Left lung (tissue), 4 donors: ENCODE measurements at regions not wholly inside any gene's neighbourhood (a gene's known extent, or its start where the extent isn't known, plus 50 kb on each side); places are given as distances from the start of the nearest gene placed in this dataset.

ENCODE experiments used
- ATAC-seq: fragments of 200-7000 bp; cut with Tn5 transposase; one replicate; pipeline ENCODE4 v1.9.1; 2020; ENCODE audit warnings: moderate library complexity
- DNase-seq, 4 donors: peaks; one replicate each; pipeline ENCODE4 v3.0.0-alpha.2; 2013 to 2020
- H3K27ac ChIP-seq, 2 donors: fragments of 200-600 bp; sonication (generic) in 1 of 2; one replicate each; pipeline versions ENCODE4 v1.5.0 to v1.8.0; 2020 to 2021
- H3K27me3 ChIP-seq, 2 donors: fragments of 200-600 bp; sonication (generic) in 1 of 2; one replicate each; pipeline versions ENCODE4 v1.5.0 to v1.8.0; 2020 to 2021
- H3K36me3 ChIP-seq, 2 donors: fragments of 200-600 bp; sonication (generic) in 1 of 2; one replicate each; pipeline versions ENCODE4 v1.5.0 to v1.8.0; 2020 to 2021
- H3K4me1 ChIP-seq, 2 donors: fragments of 200-600 bp; one replicate each; pipeline ENCODE4 v1.8.0; 2021
- H3K4me3 ChIP-seq, 2 donors: fragments of 200-600 bp; sonication (generic) in 1 of 2; one replicate each; pipeline versions ENCODE4 v1.5.0 to v1.8.0; 2020 to 2021; ENCODE audit warnings: mild to moderate bottlenecking in 1 of 2
- H3K9me3 ChIP-seq, 2 donors: fragments of 200-600 bp; sonication (generic) in 1 of 2; one replicate each; pipeline versions ENCODE4 v1.5.0 to v1.8.0; 2020 to 2021
- CTCF ChIP-seq, 2 donors: fragments of 200-600 bp; sonication (generic) in 1 of 2; IDR thresholded peaks; one replicate each; pipeline versions ENCODE4 v1.5.0 to v1.8.0; 2021; ENCODE audit warnings: antibody characterized with exemption in 2 of 2
- intact Hi-C, 2 donors: fragments of 100-400 bp; cut with DNase I; formaldehyde crosslinking; loops; one replicate each; pipeline versions ENCODE4 v1.11.2 to v1.14.2; 2022
- donor health status: DM: no; HTN: yes; CAD: no.
- donor health status: DM: no; HTN: no; CAD: no.

DNA sequence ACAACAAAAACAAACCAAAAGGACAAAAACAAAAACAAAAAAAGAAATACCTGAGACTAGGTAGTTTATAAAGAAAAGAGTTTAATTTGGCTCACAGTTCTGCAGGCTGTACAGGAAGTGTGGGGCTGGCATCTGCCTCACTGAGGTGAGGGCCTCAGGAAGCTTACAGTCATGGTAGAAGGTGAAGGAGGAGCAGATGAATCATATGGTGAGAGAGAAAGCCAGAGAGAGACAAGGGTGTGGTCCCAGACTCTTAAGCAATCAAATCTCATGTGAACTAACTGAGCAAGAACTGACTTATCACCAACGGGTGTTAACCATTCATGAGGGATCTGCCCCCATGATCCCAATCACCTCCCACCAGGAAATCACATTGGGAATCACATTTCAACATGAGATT, 58.8 kb upstream of the ZBED5 start:
- Histone ChIP-seq H3K4me1 (no peaks in the 10 kb centered on the region), H3K4me3 (no peak overlapping the region), H3K36me3 (no peaks in the 10 kb centered on the region), H3K9me3 (peaks cover 0 to 5% of the 10 kb centered on the region in 2 donors), H3K27me3 (no peaks in the 10 kb centered on the region), H3K27ac (no peak overlapping the region)
- no peak for TF ChIP-seq CTCF (IDR thresholded peaks at IDR 0.05)
- DNase-seq (no peak), ATAC-seq (no peak)
- intact Hi-C loops = no loop called here

DNA sequence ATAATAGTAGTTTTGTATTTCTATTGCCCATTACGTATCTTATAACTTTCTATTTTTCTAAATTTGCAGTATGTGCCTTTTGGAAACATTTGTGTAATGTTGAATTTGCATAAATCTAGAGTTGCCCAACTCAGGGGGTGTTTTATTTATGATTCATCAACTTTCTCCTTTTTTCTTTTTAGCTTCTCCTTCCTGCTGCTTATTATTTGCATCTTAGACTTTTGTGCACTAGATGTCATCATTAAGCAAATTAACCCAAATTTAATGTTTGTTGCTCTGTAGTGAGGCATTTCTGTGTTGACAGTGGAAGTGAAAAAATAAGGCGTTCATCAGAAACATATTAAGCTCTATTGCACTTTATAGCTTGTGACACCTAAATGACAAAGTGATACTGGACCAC, 56.2 kb upstream of the ZBED5 start:
- no peak for TF ChIP-seq CTCF (IDR thresholded peaks at IDR 0.05)
- Histone ChIP-seq H3K9me3 (peaks cover 0 to 5% of the 10 kb centered on the region in 2 donors), H3K27ac (peak overlapping the region in 1 of 2 donors; percentile 49), H3K4me1 (no peaks in the 10 kb centered on the region), H3K27me3 (no peaks in the 10 kb centered on the region), H3K36me3 (no peaks in the 10 kb centered on the region), H3K4me3 (no peak overlapping the region)
- intact Hi-C loops = no loop called here
- DNase-seq (no peak), ATAC-seq (no peak)

DNA sequence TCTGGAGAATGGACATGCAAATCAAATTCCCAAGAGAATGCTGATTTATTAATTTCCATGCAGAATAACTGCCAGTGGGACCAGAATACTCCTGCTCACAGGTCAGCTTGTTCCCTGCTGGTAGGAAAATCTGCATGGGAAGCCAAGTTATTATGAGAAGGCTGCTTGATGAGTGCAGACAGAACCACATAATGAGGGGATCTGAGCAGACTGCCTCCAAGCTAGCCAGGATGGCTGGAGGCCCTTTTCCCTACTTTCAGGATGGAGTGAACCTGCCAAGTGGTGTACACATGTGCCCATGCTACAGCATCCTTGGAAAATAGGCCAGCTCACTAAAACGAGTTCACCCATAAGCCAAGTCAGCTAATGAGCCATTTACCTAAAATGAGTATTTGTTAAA, 55.2 kb upstream of the ZBED5 start:
- Histone ChIP-seq H3K9me3 (peaks cover 0 to 3% of the 10 kb centered on the region in 2 donors), H3K4me1 (no peaks in the 10 kb centered on the region), H3K27me3 (no peaks in the 10 kb centered on the region), H3K27ac (no peak overlapping the region), H3K36me3 (no peaks in the 10 kb centered on the region), H3K4me3 (no peak overlapping the region)
- no peak for TF ChIP-seq CTCF (IDR thresholded peaks at IDR 0.05)
- no peak for DNase-seq
- ATAC-seq = no peak
- intact Hi-C loops = no loop called here

DNA sequence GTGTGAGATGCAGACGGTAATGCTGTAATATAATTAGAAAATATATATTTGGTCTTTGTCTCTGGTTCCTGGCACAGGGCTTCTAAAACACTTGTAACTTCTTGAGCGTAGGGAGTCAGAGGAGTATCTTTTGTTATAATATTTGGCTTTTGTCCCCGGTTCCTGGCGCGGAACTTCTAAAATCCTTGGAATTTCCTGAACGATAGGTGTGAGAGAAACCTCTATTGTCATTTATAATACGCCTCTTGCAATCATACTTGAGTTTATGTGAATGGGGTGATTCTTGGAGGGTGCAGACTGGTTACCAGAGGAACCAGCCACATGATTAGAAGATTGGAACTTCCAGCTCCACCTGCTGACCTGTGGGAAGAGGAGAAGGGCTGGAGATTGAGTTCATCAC, 54.1 kb upstream of the ZBED5 start:
- Histone ChIP-seq H3K36me3 (no peaks in the 10 kb centered on the region), H3K27me3 (no peaks in the 10 kb centered on the region), H3K9me3 (no peaks in the 10 kb centered on the region), H3K4me3 (no peak overlapping the region), H3K4me1 (no peaks in the 10 kb centered on the region), H3K27ac (no peak overlapping the region)
- intact Hi-C loops = no loop called here
- peak; percentile 21 for ATAC-seq
- DNase-seq = no peak
- TF ChIP-seq CTCF (IDR thresholded peaks at IDR 0.05) = no peak

GRCh38 chr11:10909141-10909883, 51.5 kb upstream of the ZBED5 start:
- DNase-seq = no peak
- Histone ChIP-seq H3K27me3 (no peaks in the 10 kb centered on the region), H3K4me1 (no peaks in the 10 kb centered on the region), H3K27ac (no peak overlapping the region), H3K36me3 (no peaks in the 10 kb centered on the region), H3K4me3 (no peak overlapping the region), H3K9me3 (no peaks in the 10 kb centered on the region)
- peak; percentile 37 for ATAC-seq
- no peak for TF ChIP-seq CTCF (IDR thresholded peaks at IDR 0.05)
- intact Hi-C loops = no loop called here
